ENCODE measurements at regions not wholly inside any gene's neighbourhood (a gene's known extent, or its start where the extent isn't known, plus 50 kb on each side); places are given as distances from the start of the nearest gene placed in this dataset.

- TF ChIP-seq EZH2 (IDR thresholded peaks at IDR 0.05; ENCODE audit: borderline replicate concordance, low read length) (no peak), CTCF (IDR thresholded peaks at IDR 0.05; ENCODE audit: low read length) (no peak)
These were observed 1470.3 kb upstream of the NUDT12 start for GRCh38 chr5:105032917-105033316.
